ENCODE measurements at regions not wholly inside any gene's neighbourhood (a gene's known extent, or its start where the extent isn't known, plus 50 kb on each side); places are given as distances from the start of the nearest gene placed in this dataset.

GRCh38 chr9:99294850-99295461, 72.9 kb downstream of the SEC61B start:
- WGBS: 65% methylated on average over 8 of the region's 8 CpGs
- no peak for DNase-seq (ENCODE audit: low spot score in 2 of 2)
- TF ChIP-seq EP300 (IDR thresholded peaks at IDR 0.05): no peak
- Histone ChIP-seq H3K27ac (no peak overlapping the region), H3K4me1 (no peaks in the 10 kb centered on the region), H3K27me3 (no peaks in the 10 kb centered on the region), H3K4me3 (no peak overlapping the region), H3K9me3 (no peaks in the 10 kb centered on the region), H3K36me3 (no peaks in the 10 kb centered on the region)

- Histone ChIP-seq H3K4me1 (no peaks in the 10 kb centered on the region), H3K4me3 (peak overlapping the region; percentile 29)
These were observed 74.3 kb downstream of the SEC61B start for GRCh38 chr9:99296291-99296951.

GRCh38 chr9:99298614-99299013, 76.5 kb downstream of the SEC61B start:
- 81% methylated on average over 7 of the region's 7 CpGs for WGBS
- Histone ChIP-seq H3K27ac (no peak overlapping the region), H3K4me3 (no peak overlapping the region), H3K9me3 (no peaks in the 10 kb centered on the region), H3K36me3 (no peaks in the 10 kb centered on the region), H3K27me3 (no peaks in the 10 kb centered on the region), H3K4me1 (no peaks in the 10 kb centered on the region)
- no peak for TF ChIP-seq POLR2A (IDR thresholded peaks at IDR 0.05)
- no peak for TF ChIP-seq CTCF (IDR thresholded peaks at IDR 0.05)
- no peak for TF ChIP-seq POLR2AphosphoS5 (IDR thresholded peaks at IDR 0.05)
- no peak for TF ChIP-seq EP300 (IDR thresholded peaks at IDR 0.05)
- no peak for DNase-seq (ENCODE audit: low spot score in 2 of 2)

More at GRCh38 chr9:99296291-99296951, 74.3 kb downstream of the SEC61B start:
- TF ChIP-seq POLR2AphosphoS5 (IDR thresholded peaks at IDR 0.05): no peak
- TF ChIP-seq CTCF (IDR thresholded peaks at IDR 0.05): no peak
- no peak for TF ChIP-seq POLR2A (IDR thresholded peaks at IDR 0.05)
- no peak for TF ChIP-seq EP300 (IDR thresholded peaks at IDR 0.05)
- H3K27ac ChIP-seq: no peak overlapping the region
- H3K9me3 ChIP-seq: no peaks in the 10 kb centered on the region
- H3K27me3 ChIP-seq: no peaks in the 10 kb centered on the region
- H3K36me3 ChIP-seq: no peaks in the 10 kb centered on the region
- DNase-seq (ENCODE audit: low spot score in 2 of 2): no peak
- 55% methylated on average over 28 of the region's 38 CpGs for WGBS

GRCh38 chr9:99299211-99300102, 77.4 kb downstream of the SEC61B start:
- Histone ChIP-seq H3K36me3 (no peaks in the 10 kb centered on the region), H3K27ac (no peak overlapping the region), H3K4me3 (no peak overlapping the region), H3K4me1 (no peaks in the 10 kb centered on the region), H3K9me3 (no peaks in the 10 kb centered on the region), H3K27me3 (no peaks in the 10 kb centered on the region)
- WGBS: 65% methylated on average over 4 of the region's 4 CpGs
- no peak for TF ChIP-seq EP300 (IDR thresholded peaks at IDR 0.05)
- TF ChIP-seq POLR2AphosphoS5 (IDR thresholded peaks at IDR 0.05): no peak
- no peak for TF ChIP-seq CTCF (IDR thresholded peaks at IDR 0.05)
- TF ChIP-seq POLR2A (IDR thresholded peaks at IDR 0.05): no peak
- no peak for DNase-seq (ENCODE audit: low spot score in 2 of 2)

- TF ChIP-seq EP300 (IDR thresholded peaks at IDR 0.05) (no peak), POLR2A (IDR thresholded peaks at IDR 0.05) (no peak), POLR2AphosphoS5 (IDR thresholded peaks at IDR 0.05) (no peak), CTCF (IDR thresholded peaks at IDR 0.05) (no peak)
- 0% methylated on average over 1 of the region's 1 CpG for WGBS
- H3K36me3 ChIP-seq: no peaks in the 10 kb centered on the region
- no peaks in the 10 kb centered on the region for H3K4me1 ChIP-seq
- no peak overlapping the region for H3K27ac ChIP-seq
- H3K4me3 ChIP-seq: no peak overlapping the region
- no peak for DNase-seq (ENCODE audit: low spot score in 2 of 2)
- H3K9me3 ChIP-seq: no peaks in the 10 kb centered on the region
- no peaks in the 10 kb centered on the region for H3K27me3 ChIP-seq
These were observed 78.0 kb downstream of the SEC61B start for GRCh38 chr9:99300103-99300439.
